HG02943 (cell line): ENCODE measurements at regions not wholly inside any gene's neighbourhood (a gene's known extent, or its start where the extent isn't known, plus 50 kb on each side); places are given as distances from the start of the nearest gene placed in this dataset.
A peak's percentile ranks its signal among the peaks of the same experiment; 100 is the strongest.

Experiments used
- ATAC-seq: cut with Tn5 transposase; IDR thresholded peaks from one replicate; pipeline ENCODE4 v1.9.1; 2021; ENCODE audit warnings: mild to moderate bottlenecking, low read depth, moderate library complexity; ENCODE audit not compliant: unreplicated experiment

GRCh38 chr21:43318841-43319781, 107.8 kb downstream of the SIK1 start:
- ATAC-seq: no peak

- no peak for ATAC-seq
These were observed 108.6 kb downstream of the SIK1 start for GRCh38 chr21:43318368-43318767.

- ATAC-seq: no peak
These were observed 109.0 kb downstream of the SIK1 start for GRCh38 chr21:43317959-43318358.

GRCh38 chr21:43317254-43317748, 109.6 kb downstream of the SIK1 start:
- ATAC-seq: no peak

- no peak for ATAC-seq
These were observed 110.6 kb downstream of the SIK1 start for GRCh38 chr21:43316156-43316845.

GRCh38 chr21:43315244-43316137, 111.4 kb downstream of the SIK1 start:
- ATAC-seq: no peak

GRCh38 chr21:43313939-43314405, 113.0 kb downstream of the SIK1 start:
- no peak for ATAC-seq

- ATAC-seq: no peak
These were observed 113.6 kb downstream of the SIK1 start for GRCh38 chr21:43313221-43313938.

- no peak for ATAC-seq
These were observed 114.2 kb downstream of the SIK1 start for GRCh38 chr21:43312751-43313169.

GRCh38 chr21:43312011-43312410, 114.9 kb downstream of the SIK1 start:
- ATAC-seq: no peak

GRCh38 chr21:43311301-43311817, 115.6 kb downstream of the SIK1 start:
- ATAC-seq: no peak

GRCh38 chr21:43308815-43309283, 118.1 kb downstream of the SIK1 start:
- no peak for ATAC-seq

GRCh38 chr21:43308101-43308814, 118.7 kb downstream of the SIK1 start:
- no peak for ATAC-seq

GRCh38 chr21:43307677-43308070, 119.3 kb downstream of the SIK1 start:
- ATAC-seq: no peak

GRCh38 chr21:43306911-43307676, 119.8 kb downstream of the SIK1 start:
- ATAC-seq: peak; percentile 37

- ATAC-seq: no peak
These were observed 120.5 kb downstream of the SIK1 start for GRCh38 chr21:43306391-43306790.

GRCh38 chr21:43305811-43306311, 121.1 kb downstream of the SIK1 start:
- ATAC-seq: no peak

- ATAC-seq: no peak
These were observed 121.6 kb downstream of the SIK1 start for GRCh38 chr21:43305336-43305665.
